PC-3 (cell line): ENCODE measurements at regions not wholly inside any gene's neighbourhood (a gene's known extent, or its start where the extent isn't known, plus 50 kb on each side); places are given as distances from the start of the nearest gene placed in this dataset.

ENCODE experiments used
- EZH2 ChIP-seq: fragments of 300-600 bp; sonication (generic); IDR thresholded peaks from one replicate; pipeline ENCODE4 v1.6.1; 2017; ENCODE audit warnings: antibody characterized with exemption, mild to moderate bottlenecking, low read length; ENCODE audit not compliant: unreplicated experiment
- TF ChIP-seq, protein P1 (sequence below): fragments of 300-600 bp; sonication (generic); conservative IDR thresholded peaks from 2 replicates; pipeline ENCODE4 v1.5.1; 2017; ENCODE audit warnings: antibody characterized with exemption, low read depth, mild to moderate bottlenecking, low read length

GRCh38 chr11:33953289-33953688 is 61.4 kb upstream of the LMO2 start:
- TF ChIP-seq, protein P1, sequence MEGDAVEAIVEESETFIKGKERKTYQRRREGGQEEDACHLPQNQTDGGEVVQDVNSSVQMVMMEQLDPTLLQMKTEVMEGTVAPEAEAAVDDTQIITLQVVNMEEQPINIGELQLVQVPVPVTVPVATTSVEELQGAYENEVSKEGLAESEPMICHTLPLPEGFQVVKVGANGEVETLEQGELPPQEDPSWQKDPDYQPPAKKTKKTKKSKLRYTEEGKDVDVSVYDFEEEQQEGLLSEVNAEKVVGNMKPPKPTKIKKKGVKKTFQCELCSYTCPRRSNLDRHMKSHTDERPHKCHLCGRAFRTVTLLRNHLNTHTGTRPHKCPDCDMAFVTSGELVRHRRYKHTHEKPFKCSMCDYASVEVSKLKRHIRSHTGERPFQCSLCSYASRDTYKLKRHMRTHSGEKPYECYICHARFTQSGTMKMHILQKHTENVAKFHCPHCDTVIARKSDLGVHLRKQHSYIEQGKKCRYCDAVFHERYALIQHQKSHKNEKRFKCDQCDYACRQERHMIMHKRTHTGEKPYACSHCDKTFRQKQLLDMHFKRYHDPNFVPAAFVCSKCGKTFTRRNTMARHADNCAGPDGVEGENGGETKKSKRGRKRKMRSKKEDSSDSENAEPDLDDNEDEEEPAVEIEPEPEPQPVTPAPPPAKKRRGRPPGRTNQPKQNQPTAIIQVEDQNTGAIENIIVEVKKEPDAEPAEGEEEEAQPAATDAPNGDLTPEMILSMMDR: no peak
- no peak for TF ChIP-seq EZH2
